Activated CD4-positive, alpha-beta T cell treated with anti-CD3 and anti-CD28 coated beads, Interleukin-2, amount 10 ng/mL, durations not matched to agents 7 days and 5 days (primary cell): ENCODE measurements at regions not wholly inside any gene's neighbourhood (a gene's known extent, or its start where the extent isn't known, plus 50 kb on each side); places are given as distances from the start of the nearest gene placed in this dataset.

Experiments
- CTCF ChIA-PET: fragments of 350-600 bp; sonication (Branson Sonifier 250); formaldehyde crosslinking; loops from one replicate; lab custom pipeline; 2021; ENCODE audit warnings: antibody characterized with exemption; lab: Charles Lee
- POLR2A ChIA-PET: fragments of 350-600 bp; sonication (Branson Sonifier 250); formaldehyde crosslinking; loops from one replicate; lab custom pipeline; 2021; ENCODE audit warnings: antibody characterized with exemption; lab: Charles Lee
- DNase-seq: peaks from one replicate; pipeline ENCODE4 v3.0.0-alpha.2; 2020
- H3K27ac Mint-ChIP-seq: one replicate; pipeline ENCODE4 v1.8.0; 2021; ENCODE audit warnings: mild to moderate bottlenecking, moderate library complexity, mixed read lengths
- H3K27me3 Mint-ChIP-seq: one replicate; pipeline ENCODE4 v1.8.0; 2021; ENCODE audit warnings: mixed read lengths
- H3K36me3 Mint-ChIP-seq: one replicate; pipeline ENCODE4 v1.8.0; 2021; ENCODE audit warnings: low read depth, mixed read lengths
- H3K4me1 Mint-ChIP-seq: one replicate; pipeline ENCODE4 v1.8.0; 2021; ENCODE audit warnings: mixed read lengths
- H3K4me3 Mint-ChIP-seq: one replicate; pipeline ENCODE4 v1.8.0; 2021; ENCODE audit warnings: mild to moderate bottlenecking, moderate library complexity, mixed read lengths
- H3K9me3 Mint-ChIP-seq: one replicate; pipeline ENCODE4 v1.8.0; 2021; ENCODE audit warnings: mixed read lengths

DNA sequence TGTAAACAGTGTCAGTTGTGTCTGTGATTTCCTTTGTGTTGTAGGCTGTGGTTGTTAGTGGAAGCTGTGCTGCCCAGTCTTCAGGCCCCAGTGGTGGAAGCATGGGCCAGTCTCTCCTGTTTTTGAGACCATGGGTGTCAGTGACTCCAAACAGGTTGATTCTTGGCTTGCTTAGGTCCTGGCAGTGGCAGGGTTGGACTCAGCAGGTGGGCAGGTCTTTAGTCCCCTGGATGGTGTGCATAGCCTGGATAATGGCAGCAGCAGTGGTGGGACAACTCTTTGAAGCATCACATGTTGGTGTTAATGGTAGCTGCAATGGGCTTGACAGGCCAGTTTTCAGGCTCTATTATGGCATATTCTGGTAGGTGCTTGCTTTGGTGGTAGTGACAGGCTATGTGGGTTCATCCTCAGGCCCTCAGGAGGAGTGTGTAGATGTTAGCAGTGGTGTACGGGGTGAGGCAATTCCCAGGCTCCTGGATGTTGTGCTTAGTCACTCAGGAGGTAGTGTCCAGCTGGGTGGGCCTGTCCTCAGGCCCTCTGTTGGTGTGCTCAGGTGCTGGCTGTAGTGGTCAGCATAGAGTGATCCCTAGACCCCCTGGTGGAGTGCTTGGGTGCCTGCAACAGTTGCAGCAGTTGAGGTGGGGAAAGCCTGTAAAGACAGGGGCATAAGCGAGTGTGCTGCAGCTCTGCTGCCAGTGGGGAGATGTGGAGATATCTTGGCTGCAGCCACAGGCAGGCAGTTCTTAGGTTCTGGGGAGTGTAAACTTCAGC lies 596.7 kb downstream of the PDCD6IP start:
- Mint-ChIP-seq H3K27ac (no peak overlapping the region), H3K9me3 (no peaks in the 10 kb centered on the region), H3K27me3 (no peaks in the 10 kb centered on the region), H3K4me1 (no peaks in the 10 kb centered on the region), H3K36me3 (no peaks in the 10 kb centered on the region), H3K4me3 (no peak overlapping the region)
- DNase-seq, result no peak
- ChIA-PET CTCF (no interaction called here), POLR2A (no interaction called here)

DNA sequence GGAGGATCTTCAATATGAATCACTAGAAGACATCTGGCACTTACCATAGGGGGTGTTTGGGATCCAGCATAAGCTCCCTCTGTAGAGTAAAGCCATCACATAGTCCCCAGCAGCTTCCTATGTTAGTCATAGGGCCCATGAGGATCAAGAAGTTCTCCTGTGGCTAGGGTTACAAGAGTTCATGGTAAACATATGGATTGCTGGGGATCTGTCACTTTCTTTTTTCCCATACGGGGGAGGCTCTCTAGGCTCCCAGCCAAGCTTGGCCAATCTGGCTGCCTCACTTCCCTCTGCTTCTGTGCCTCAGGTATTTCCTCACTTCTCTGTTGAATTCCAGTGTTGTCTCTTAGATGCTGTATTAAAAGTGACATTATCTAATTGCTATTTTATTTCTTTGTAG lies 597.9 kb downstream of the PDCD6IP start:
- Mint-ChIP-seq H3K36me3 (no peaks in the 10 kb centered on the region), H3K27me3 (no peaks in the 10 kb centered on the region)

DNA sequence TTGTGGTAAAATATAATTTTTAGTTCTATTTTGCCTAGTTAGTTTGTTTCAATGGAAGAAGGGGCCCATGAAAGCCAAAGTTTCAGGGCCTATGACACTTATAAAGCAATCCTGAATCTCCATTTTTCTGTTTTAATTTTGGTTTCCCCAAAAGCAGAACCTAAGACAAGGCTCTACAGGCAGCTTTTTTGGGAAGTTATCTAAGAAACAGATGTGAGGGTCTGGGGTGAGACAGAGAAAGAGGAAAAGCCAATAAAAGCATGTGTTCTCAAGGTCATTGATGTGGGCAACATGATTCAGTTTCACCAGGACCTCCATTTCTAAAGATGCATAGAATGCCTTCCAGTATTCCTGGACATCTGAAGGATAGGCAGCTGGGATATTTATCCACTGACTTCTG lies 598.5 kb downstream of the PDCD6IP start:
- H3K27me3 Mint-ChIP-seq, result no peaks in the 10 kb centered on the region
- ChIA-PET CTCF (no interaction called here), POLR2A (no interaction called here)
- H3K9me3 Mint-ChIP-seq, result no peaks in the 10 kb centered on the region
- H3K4me3 Mint-ChIP-seq, result no peak overlapping the region
- H3K36me3 Mint-ChIP-seq, result no peaks in the 10 kb centered on the region
- no peak for DNase-seq
- no peak overlapping the region for H3K27ac Mint-ChIP-seq
- no peaks in the 10 kb centered on the region for H3K4me1 Mint-ChIP-seq

More for the DNA sequence above, 597.9 kb downstream of the PDCD6IP start:
- H3K4me3 Mint-ChIP-seq, result no peak overlapping the region
- CTCF ChIA-PET, result no interaction called here
- POLR2A ChIA-PET, result no interaction called here
- no peaks in the 10 kb centered on the region for H3K9me3 Mint-ChIP-seq
- no peaks in the 10 kb centered on the region for H3K4me1 Mint-ChIP-seq
- no peak overlapping the region for H3K27ac Mint-ChIP-seq
- no peak for DNase-seq

DNA sequence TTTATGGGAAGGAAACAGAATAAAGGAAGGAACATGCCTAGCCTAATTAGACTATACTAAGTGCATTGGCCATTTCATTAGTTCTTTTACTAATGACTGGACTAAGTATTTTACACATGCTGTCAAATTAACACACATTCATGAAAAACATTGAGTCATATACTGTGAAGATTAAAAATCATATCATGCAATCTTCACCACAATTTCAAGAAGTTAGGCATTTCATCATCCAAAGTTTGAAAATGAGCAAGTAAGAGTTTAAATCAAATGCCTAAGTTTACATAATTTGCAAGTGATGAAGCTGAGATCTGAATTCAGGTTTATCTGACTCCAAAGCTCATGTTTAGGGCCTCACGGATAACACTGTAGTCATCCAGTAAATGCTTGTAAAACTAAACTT lies 601.0 kb downstream of the PDCD6IP start:
- Mint-ChIP-seq H3K4me1 (no peaks in the 10 kb centered on the region), H3K36me3 (no peaks in the 10 kb centered on the region), H3K27me3 (no peaks in the 10 kb centered on the region), H3K27ac (no peak overlapping the region), H3K4me3 (no peak overlapping the region), H3K9me3 (no peaks in the 10 kb centered on the region)
- POLR2A ChIA-PET, result no interaction called here
- CTCF ChIA-PET, result no interaction called here
- no peak for DNase-seq

DNA sequence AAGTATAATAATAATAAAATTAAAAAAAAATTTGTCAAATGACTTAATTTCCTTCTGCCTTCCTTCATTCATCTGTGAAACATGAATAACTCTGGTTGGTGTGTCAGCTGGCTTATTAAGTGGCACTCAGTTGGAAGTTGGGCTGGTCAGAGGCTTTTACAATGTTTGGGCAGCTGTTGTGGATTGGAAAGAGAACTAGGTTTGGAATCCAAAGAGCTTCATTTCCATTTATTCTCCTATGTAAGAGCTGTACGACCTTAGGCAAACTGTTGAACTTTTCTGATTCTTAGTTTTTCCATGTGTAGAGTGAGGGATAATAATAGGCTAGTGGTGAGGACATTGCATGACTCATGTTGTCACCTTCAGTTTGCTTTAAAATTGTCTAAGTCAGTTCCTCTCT lies 606.7 kb downstream of the PDCD6IP start:
- no peak overlapping the region for H3K4me3 Mint-ChIP-seq
- H3K4me1 Mint-ChIP-seq, result no peaks in the 10 kb centered on the region
- H3K9me3 Mint-ChIP-seq, result no peaks in the 10 kb centered on the region
- H3K27ac Mint-ChIP-seq, result no peak overlapping the region
- no peaks in the 10 kb centered on the region for H3K36me3 Mint-ChIP-seq
- no peak for DNase-seq
- no peaks in the 10 kb centered on the region for H3K27me3 Mint-ChIP-seq
- ChIA-PET POLR2A (no interaction called here), CTCF (no interaction called here)

DNA sequence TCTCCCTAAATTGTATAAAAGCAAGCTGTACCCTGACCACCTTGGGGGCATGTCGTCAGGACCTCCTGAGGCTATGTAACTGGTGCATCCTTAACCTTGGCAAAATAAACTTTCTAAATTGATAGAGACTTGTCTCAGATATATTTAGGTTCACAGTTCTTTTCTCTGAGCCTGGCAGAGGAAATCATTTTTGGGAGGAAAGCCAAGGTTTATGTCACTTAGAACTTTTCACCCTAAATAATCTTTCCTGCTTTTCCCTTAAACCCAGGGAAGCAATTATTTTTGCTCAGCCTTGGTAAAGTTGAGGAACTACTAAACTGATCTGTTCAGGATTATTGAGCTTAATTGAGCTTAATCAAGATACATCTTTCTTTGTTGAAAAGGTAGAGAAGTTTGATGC lies 608.9 kb downstream of the PDCD6IP start:
- H3K9me3 Mint-ChIP-seq, result no peaks in the 10 kb centered on the region
- no peak overlapping the region for H3K27ac Mint-ChIP-seq
- H3K27me3 Mint-ChIP-seq, result no peaks in the 10 kb centered on the region
- DNase-seq, result no peak
- H3K4me3 Mint-ChIP-seq, result no peak overlapping the region
- H3K36me3 Mint-ChIP-seq, result no peaks in the 10 kb centered on the region
- no peaks in the 10 kb centered on the region for H3K4me1 Mint-ChIP-seq
- CTCF ChIA-PET, result no interaction called here
- POLR2A ChIA-PET, result no interaction called here

DNA sequence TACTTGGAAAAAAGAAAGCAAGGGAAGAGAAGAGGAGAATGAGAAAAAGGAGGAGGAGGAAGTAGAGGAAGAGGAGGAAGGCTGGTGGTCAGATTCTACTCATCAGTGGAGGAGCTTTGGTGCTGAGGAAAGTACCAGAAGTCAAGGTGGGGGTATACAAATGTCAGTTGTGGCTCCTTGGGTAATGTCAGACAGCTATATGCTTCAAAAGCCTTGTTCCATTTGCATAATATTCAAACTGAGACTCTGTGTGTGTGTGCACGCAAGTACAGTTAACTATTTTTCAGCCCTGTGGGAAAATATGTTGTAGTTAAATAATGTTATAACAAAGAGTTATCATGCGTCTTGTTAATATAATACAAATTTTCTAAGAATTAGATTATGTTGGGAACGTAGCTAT lies 609.7 kb downstream of the PDCD6IP start:
- ChIA-PET CTCF (no interaction called here), POLR2A (no interaction called here)
- Mint-ChIP-seq H3K36me3 (no peaks in the 10 kb centered on the region), H3K27ac (no peak overlapping the region), H3K27me3 (no peaks in the 10 kb centered on the region), H3K4me3 (no peak overlapping the region), H3K4me1 (no peaks in the 10 kb centered on the region), H3K9me3 (no peaks in the 10 kb centered on the region)
- no peak for DNase-seq

DNA sequence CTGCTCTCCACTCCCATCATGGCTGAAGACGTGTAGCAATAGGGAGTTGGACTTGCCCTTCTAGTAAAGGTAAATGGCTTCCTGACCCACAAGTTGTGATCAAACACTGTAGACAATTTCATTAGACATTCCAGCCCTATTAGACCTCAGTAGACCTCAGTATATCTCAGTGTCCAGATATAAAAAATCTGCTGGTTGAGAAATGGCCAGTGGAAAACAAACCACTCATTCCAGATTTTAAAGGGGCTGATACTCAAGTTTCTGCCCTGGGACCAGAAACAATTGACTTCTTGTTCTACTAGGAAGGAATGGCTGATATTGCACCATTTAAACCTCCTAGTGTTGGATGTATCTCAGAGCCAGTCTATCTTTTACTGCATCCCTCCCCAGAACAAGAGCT lies 613.2 kb downstream of the PDCD6IP start:
- no peaks in the 10 kb centered on the region for H3K27me3 Mint-ChIP-seq
- no peaks in the 10 kb centered on the region for H3K9me3 Mint-ChIP-seq
- no peaks in the 10 kb centered on the region for H3K4me1 Mint-ChIP-seq
- H3K27ac Mint-ChIP-seq, result no peak overlapping the region
- ChIA-PET CTCF (no interaction called here), POLR2A (no interaction called here)
- DNase-seq, result no peak
- H3K4me3 Mint-ChIP-seq, result no peak overlapping the region
- H3K36me3 Mint-ChIP-seq, result no peaks in the 10 kb centered on the region

DNA sequence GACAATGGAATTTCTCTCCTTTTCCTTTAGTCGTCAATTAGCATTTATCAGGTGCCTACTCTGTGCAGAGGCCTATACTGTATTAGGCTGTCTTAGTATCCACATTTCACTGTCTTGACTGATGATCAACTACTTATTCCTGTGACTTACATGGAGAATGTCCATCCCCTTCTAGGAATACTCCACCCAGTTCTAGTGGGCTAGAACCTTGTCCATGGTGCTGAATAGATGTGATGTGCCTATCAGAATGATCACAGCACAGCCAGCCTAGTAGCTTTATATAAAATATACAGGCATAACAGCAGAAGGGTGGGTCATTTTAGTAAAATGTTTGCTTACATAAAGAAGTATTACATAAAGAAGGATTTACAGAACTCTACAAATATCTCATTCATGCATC lies 621.4 kb downstream of the PDCD6IP start:
- Mint-ChIP-seq H3K4me3 (no peak overlapping the region), H3K36me3 (no peaks in the 10 kb centered on the region), H3K9me3 (no peaks in the 10 kb centered on the region), H3K27me3 (no peaks in the 10 kb centered on the region), H3K27ac (no peak overlapping the region), H3K4me1 (no peaks in the 10 kb centered on the region)
- CTCF ChIA-PET, result no interaction called here
- POLR2A ChIA-PET, result no interaction called here
- no peak for DNase-seq

DNA sequence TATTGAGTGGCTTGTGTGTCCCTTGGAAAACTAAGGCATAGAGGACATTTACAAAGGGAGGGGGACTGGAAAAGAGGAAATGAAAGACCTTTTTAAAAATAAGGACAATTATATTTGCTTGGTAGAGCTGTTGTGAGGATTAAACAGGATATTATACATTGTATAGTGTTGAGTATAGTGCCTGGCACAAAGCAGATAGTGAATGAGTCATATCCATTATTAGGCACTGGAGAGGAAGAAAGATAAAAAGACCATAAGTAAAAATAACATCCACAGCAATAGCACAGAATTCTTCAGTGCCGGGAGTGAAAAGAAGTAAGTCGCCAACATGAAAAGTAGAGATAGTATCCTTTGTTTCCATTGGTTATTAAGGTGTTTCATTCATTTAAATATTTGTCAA lies 623.3 kb downstream of the PDCD6IP start:
- ChIA-PET CTCF (interaction anchor here (0.8 kb wide), 1 partner anchor 58 kb away, joined by 3 read pairs; no protein-coding TSS in a partner anchor), POLR2A (no interaction called here)
- H3K36me3 Mint-ChIP-seq, result no peaks in the 10 kb centered on the region

DNA sequence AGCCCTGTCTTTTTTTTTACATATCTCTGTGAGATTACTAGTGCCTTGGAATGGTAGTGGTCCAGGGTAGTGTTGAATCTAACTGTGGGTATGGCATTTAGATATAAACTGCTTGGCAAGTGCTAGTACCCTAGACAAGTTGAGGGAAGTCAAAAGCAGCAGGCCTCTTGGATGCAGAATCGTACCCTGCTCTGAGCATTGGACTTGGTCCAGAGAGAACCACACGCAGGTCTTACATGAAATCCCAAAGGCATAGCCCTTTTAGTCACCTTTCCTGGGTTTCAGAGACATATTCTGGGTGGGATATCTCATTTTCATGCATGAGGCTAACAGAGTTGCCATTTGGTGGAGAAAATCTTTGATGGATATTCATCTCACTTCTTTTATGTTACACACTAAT lies 641.4 kb downstream of the PDCD6IP start:
- POLR2A ChIA-PET, result no interaction called here
- no peaks in the 10 kb centered on the region for H3K4me1 Mint-ChIP-seq
- no peak overlapping the region for H3K4me3 Mint-ChIP-seq
- peaks cover 7% of the 10 kb centered on the region for H3K9me3 Mint-ChIP-seq
- no peak overlapping the region for H3K27ac Mint-ChIP-seq
- CTCF ChIA-PET, result no interaction called here
- H3K36me3 Mint-ChIP-seq, result no peaks in the 10 kb centered on the region
- H3K27me3 Mint-ChIP-seq, result no peaks in the 10 kb centered on the region
- no peak for DNase-seq

More for the DNA sequence above, 623.3 kb downstream of the PDCD6IP start:
- Mint-ChIP-seq H3K27me3 (no peaks in the 10 kb centered on the region), H3K27ac (no peak overlapping the region), H3K4me1 (no peaks in the 10 kb centered on the region), H3K4me3 (no peak overlapping the region), H3K9me3 (no peaks in the 10 kb centered on the region)
- DNase-seq, result no peak

DNA sequence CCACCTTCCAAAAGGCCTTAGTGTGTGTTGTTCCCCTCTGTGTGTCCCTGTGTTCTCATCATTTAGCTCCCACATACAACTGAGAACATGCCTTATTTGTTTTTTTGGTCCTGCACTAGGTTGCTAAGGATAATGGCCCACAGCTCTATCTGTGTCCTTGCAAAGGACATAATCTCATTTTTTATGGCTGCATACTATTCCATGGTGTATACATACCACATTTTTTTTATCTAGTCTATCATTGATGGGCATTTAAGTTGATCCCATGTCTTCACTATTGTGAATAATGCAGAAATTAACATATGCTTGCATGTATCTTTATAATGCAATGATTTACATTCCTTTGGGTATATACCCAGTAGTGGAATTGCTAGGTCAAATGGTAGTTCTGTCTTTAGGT lies 645.7 kb downstream of the PDCD6IP start:
- Mint-ChIP-seq H3K27me3 (no peaks in the 10 kb centered on the region), H3K4me1 (no peaks in the 10 kb centered on the region), H3K9me3 (peaks cover 18% of the 10 kb centered on the region), H3K4me3 (no peak overlapping the region), H3K36me3 (no peaks in the 10 kb centered on the region), H3K27ac (no peak overlapping the region)
- DNase-seq, result no peak
- POLR2A ChIA-PET, result no interaction called here
- CTCF ChIA-PET, result no interaction called here

DNA sequence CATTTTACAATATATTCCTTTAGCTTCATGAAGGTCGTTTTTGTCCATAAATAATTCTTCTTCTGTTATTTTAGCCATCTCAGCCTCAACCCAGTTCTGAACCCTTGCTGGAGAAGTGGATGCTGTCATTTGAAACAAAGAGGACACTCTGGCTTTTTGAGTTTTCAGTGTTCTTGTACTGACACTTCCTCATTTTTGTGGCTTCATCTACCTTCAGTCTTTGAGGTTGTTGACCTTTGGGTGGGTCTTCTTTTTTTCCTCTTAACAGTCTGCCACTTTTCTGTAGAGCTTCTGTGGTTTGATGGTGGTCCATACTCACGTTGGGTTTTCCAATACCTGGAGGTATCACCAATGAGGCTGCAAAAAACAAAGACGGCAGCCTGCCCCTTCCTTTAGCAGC lies 650.9 kb downstream of the PDCD6IP start:
- H3K36me3 Mint-ChIP-seq, result no peaks in the 10 kb centered on the region
- no peak overlapping the region for H3K27ac Mint-ChIP-seq
- POLR2A ChIA-PET, result no interaction called here
- no peaks in the 10 kb centered on the region for H3K4me1 Mint-ChIP-seq
- no peak for DNase-seq
- H3K9me3 Mint-ChIP-seq, result peaks cover 12% of the 10 kb centered on the region
- CTCF ChIA-PET, result no interaction called here
- no peak overlapping the region for H3K4me3 Mint-ChIP-seq
- no peaks in the 10 kb centered on the region for H3K27me3 Mint-ChIP-seq

DNA sequence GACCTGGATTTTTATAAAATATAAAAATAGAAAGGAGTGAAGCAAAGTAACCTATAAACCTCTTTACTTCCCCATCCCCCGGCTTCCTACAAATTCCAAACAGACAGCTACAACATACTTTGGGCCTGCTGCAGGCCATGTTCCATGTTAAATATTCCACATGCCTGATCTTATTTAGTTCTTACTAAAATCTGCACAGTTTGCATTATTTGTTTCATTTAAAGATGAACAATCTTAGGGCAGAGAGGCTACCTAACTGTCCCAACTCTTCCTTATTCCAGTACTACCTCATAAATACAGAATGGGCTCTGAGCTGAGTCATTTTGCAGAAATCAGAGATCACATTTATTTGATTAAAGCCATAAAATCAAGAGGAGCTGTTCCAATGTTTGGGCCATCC lies 665.0 kb downstream of the PDCD6IP start:
- ChIA-PET POLR2A (no interaction called here), CTCF (no interaction called here)
- Mint-ChIP-seq H3K27ac (no peak overlapping the region), H3K27me3 (no peaks in the 10 kb centered on the region), H3K4me3 (no peak overlapping the region), H3K4me1 (no peaks in the 10 kb centered on the region), H3K36me3 (no peaks in the 10 kb centered on the region), H3K9me3 (peaks cover 14% of the 10 kb centered on the region)
- no peak for DNase-seq
